LHCN-M2 (cell line): ENCODE measurements at regions not wholly inside any gene's neighbourhood (a gene's known extent, or its start where the extent isn't known, plus 50 kb on each side); places are given as distances from the start of the nearest gene placed in this dataset.
"Not testable (repeated sequence)": the region's sequence is repeated elsewhere in the genome, so short reads cannot be mapped to it uniquely, and the experiment has no call there.

Experiments
- DNase-seq: peaks from one replicate; pipeline ENCODE4 v3.0.0-alpha.2; 2012; ENCODE audit warnings: low read depth

DNA sequence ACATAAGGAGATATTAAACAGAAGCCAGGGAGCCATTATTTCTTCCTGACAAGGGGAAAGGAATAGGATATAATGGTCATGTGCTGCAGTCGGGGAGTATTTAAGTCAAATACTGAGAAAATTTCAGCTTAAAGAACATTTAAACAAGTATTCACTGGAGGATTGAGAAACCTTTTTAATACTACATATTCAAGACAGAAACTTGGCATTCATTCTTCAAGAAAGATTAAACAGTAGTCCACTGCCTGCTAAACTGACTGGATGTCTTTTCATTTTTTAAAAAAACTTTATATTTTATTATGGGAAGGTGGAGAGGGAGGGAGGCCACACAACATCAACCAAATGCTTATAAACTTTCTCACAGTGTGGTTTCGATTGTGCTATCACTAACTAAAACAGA lies 107.4 kb upstream of the CBLB start:
- DNase-seq: no peak

DNA sequence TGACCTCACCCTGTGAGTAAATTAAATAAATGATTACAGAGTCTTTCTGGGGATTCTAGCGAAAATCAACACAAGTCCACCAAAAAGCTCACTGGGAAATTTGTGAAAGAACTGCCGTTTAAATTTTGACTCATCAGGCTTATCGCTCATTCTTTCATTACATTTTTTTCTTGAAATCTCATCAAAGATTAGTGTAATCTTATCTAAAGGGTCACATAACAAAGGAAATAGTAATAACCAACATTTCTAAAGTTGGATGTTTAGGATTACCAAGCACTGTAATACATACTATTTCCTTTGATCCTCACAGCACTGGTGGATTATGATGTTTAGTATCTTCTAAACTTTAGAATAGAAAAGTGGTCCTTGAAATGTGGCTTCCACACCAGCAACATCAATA lies 111.1 kb upstream of the CBLB start:
- DNase-seq: no peak

DNA sequence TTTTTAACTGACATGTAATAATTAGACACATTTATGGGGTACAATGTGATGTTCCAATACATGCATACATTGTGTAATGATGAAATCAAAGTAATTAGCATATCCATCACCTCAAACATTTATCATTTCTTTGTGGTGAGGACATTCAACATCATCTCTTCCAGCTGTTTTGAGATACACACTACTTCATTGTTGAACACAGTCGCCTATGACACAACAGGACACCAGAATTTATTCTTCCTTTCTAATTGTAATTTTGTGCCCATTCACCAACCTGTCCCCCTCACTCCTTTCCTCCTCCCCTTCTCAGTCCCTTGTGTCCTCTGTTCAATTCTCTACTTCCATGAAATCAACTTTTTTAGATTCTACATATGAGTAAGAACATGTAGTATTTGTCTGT lies 113.4 kb upstream of the CBLB start:
- no peak for DNase-seq

DNA sequence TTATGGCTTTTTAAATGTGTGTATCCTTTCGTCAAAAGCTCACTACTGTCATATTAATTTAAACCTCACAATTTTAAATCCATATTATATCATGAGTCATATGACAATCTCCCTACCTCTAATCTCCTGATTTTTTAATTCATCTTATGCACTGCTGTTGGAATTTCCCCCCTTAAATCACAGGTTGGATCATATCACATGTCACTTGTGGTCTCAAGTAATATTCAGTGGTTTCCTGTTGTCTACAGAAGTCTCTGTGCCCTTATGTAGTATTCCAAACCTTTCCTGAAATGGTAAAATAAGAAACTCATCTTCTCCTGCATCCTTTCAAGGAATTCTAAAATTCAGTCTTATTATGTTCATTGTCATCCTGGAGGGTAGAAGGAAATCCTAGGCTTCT lies 116.0 kb upstream of the CBLB start:
- DNase-seq: peak; percentile 23

DNA sequence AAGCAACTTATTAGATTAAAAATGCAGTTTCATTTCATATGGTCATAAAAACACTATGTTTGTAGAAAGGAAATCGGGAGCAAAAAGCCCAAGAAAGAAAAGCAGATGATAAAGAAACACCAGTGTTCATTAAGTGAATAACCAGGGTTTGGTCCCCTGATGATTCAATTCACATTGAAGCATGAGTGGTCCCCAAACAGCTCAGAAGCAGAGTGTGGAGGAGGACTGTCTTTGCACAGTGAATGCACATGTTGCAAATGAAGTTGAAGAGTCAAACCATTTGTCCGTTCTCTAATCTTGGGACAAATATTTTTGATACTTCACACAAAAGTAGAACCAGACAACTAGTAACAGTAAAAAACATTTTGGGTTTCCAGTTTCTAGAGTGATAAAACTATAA lies 117.5 kb upstream of the CBLB start:
- DNase-seq: not testable (repeated sequence)

DNA sequence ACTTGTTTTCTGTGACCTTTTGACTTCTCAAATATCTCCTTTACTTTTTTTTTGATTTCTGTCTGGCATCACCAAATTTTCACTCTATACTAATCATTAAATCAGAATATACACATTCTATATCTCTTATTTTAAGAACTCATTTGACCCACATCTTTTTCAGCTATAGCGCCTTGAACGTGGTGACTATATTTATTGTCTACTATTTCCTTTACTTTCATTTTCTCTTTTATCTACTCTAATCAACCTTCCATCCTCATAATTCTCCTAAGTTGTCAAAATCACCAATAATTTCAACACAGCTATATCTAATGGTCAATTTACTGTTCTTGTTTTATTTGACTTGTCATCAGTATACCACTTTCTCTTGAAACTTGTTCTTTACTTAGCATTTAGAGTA lies 119.0 kb upstream of the CBLB start:
- DNase-seq: no peak

DNA sequence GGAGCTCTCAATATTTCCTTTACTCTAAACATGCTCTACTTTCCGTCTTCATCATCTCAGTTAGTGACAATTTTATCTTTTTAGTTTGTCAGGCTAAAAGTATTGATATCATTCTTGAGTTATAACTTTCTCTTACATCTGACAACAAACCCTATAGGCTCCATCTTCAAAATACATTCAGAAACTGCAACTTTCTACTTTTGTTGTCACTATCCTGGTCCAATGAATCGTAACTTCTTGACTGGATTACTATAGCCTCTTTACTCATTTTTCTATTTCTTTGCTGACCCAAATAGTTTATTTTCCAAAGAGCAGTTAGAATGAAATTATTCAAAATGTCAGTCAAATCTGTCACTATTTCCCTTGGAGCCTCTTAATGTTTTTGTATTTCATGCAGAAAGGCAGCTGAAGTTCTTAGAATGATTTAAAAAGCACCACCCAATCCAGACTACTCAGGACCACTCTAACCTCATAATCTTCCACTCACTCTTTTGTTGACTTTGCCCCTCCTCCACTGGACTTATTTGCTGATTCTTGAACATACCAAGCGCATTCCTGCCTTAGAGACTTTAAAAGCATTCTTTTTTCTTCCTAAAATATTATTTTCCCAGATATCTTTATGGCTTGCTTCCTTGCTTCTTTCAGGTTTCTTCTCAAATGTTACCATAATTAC lies 119.9 kb upstream of the CBLB start:
- DNase-seq: no peak

DNA sequence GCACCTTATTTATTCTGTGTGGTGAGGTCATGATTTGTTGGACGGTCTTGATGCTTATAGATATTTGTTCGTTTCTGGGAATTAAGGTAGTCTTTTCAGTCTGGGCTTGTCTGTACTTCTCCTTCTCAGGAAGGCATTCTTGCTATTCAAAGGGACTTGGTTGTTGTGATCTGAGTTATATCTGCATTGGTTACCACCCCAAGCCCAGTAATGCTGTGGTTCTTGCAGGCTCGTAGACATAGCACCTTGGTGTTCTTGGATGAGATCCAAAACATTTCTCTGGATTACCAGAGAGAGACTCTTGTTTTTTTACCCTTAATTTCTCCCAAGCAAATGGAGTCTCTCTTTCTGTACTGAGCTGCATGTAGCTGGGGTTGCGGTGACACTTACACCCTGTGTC lies 128.0 kb upstream of the CBLB start:
- no peak for DNase-seq

DNA sequence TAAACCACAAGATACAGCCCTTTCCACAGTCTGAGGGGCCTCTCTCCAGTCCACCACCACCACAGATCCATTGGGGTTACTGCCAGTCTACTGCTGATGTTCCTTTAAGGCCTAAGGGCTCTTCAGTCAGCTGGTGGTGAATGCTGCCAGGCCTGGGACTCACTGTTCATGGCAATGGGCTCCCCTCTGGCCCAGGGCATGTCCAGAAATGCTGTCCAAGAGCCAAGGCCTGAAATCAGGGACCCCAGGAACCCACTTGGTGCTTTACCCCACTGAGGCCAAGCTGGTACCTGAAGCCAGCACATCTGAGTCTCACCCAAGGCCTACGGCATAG lies 128.6 kb upstream of the CBLB start:
- DNase-seq: no peak

DNA sequence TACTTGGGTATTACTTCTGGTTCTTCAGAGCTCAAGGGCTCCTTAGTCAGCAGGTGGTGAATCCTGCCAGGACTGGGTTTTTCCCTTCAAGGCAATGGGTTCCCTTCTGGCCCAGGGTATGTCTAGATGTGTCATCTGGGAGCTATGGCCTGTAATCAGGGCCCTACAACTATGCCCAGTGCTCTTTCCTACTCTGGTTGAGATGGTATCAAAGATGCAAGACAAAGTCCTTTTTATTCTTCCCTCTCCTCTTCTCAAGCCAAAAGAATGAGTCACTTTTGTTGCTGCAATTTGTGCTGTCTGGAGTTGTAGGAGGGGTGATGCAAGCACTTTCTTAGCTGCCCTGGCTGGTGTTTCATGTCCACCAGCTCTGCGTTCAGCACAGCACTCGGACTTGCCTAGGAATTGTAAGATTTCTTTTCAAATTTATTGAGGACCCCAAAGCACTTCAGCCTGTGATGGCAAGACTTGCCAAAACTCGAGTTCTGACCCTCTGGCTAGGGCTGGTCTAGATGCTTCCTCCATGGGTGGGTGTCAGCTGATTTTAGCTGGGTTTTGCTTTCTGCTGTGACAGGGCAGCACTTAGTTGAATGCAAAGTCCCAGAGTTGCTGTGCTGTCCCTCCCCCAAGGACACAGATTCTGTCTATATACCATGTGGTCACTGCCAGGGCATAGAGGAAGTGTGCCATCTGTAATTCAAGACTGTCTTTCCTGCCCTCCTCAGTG lies 129.2 kb upstream of the CBLB start:
- DNase-seq: peak; percentile 87

DNA sequence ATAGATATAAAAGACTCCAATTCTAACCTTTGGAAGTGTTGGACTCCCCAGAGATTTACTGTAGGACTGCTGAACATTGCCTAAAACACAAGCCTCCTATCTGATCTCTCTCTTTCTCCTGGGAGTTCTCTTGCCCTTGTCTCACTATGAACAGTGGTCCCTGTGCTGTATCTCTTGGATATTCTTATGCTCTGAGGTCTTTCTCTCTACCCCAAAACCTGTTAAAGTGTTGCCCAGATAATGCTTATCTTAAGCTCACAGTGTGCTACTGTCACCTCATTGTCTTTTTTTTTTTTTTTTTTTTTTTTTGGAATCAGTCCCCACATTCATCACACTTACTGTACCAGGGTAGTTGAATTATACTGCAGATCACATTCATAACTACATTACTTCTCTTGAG lies 131.0 kb upstream of the CBLB start:
- no peak for DNase-seq

DNA sequence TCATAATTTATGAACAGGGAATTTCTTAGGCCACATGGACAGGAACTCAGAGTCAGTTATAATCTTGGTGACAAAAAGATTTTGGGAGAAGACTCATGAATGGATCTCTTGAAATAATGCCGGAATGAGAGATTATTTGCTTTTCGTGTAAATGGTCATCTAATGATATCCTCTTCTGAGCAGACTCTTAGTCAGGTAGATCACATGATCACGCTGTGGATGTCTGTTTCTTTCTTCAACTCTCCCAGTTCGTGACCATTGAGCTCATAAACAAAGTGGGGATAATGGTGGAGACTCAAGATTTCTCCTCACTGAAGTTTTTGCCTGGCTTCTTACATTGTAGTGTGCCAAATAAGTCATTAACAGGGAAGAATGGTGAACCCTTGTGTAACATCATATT lies 133.1 kb upstream of the CBLB start:
- no peak for DNase-seq

DNA sequence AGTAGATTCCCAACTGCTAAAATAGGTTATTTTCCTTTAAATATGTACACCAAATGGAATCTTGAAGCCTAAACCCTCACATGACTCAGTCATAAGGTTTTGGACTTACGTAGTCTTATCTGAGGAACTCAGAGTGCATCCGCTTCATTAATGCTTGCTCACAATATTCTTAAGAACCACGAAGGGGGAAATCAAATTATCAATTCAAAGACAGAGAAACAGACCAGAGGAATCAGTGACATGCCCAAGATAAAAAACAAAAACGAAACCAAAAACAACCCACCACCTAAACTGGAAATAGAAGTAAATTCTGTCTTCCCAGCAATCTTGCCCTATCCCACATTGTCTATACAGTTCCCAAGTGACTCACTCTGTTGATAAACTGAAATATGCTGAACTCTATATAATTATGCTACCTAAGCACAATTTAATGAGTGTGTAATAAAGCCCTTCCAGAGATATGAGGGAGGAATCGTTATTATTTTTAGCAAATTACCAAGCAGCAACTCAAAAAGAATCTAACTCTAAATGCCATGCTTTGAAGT lies 135.4 kb upstream of the CBLB start:
- DNase-seq: peak; percentile 82

DNA sequence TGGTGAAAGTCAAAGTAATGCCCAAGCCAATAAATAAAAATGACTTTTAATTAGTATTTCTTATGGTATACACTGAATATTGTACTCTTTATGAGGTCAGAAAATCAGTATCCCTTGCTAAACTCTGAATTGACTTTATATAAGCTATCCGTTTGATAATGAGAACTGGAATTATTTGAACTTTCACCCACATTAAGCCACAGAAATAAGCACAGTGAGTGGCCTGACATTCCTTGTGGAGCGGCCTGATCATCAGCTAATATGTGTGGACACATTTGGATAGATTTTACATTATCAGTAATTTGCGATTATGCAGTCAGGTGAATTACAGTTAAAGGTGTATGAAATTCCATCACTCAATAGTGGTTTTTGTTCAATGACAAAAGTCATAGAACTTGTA lies 136.0 kb upstream of the CBLB start:
- no peak for DNase-seq

DNA sequence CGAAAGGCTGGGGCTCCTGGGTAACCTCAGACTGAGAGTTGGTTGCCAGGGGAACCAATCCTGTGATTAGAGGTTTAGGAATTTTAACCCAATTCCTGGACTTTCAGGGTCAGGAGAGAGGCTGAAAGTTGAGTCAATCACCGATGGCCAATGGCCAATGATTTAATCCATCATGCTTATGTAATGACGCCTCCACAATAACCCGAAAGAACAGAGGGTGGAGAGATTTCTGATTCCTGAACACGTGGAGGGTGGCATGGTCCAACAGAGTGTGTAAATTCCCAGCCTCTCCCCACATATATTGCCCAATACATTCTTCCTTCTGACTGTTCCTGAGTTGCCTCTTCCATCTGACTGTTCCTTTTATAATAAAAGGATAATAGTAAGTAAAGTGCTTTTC lies 137.2 kb upstream of the CBLB start:
- peak; percentile 93 for DNase-seq

DNA sequence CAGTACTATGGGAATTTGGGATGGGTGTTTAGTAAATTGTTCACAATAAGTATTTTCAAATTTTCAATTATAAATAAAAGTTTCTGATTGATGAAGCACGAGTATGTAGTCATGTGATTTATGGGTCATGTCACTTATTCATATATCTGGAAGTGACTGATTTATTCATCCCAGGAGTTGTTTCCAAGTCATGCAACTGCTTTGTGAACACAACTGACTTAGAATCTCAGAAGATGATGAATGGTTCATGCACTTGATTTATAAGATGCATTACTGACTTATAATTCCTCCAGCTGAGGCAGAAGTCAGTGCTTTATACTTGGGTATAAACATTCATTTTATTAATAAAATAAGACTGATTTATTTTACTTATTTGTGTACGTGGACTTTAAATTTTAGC lies 137.8 kb upstream of the CBLB start:
- DNase-seq: no peak

DNA sequence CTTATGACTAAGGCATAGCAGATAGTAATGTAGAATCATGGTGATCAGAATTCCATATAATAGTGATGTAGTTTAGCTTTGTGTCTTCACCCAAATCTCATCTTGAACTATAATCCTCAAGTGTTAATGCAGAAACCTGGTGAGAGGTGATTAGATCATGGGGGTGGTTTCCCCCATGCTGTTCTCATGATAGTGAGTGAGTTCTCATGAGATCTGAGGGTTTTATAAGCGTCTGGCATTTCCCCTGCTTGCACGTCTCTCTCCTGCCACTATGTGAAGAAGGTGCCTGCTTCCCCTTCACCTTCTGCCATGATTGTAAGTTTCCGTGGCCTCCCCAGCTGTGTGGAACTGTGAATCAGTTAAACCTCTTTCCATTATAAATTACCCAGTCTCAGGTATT lies 138.7 kb upstream of the CBLB start:
- no peak for DNase-seq

DNA sequence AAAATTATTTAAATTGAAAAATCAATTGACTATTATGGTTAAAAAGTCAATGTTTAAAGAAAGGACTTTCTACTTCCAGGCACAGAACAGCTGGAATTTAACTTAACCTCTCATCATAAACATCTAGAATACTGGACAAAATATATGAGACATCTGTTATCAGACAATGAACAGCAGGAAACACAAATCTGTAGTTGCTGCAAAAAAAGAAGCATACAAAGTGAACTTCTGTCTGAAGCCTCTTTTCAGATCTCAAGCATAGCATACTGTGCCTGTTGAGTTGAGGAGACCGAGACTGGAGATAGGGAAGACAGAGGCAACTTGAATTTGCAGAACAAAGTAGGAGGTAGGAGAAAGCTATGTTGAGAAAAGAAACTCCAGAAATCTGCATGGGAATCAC lies 140.0 kb upstream of the CBLB start:
- DNase-seq: no peak

DNA sequence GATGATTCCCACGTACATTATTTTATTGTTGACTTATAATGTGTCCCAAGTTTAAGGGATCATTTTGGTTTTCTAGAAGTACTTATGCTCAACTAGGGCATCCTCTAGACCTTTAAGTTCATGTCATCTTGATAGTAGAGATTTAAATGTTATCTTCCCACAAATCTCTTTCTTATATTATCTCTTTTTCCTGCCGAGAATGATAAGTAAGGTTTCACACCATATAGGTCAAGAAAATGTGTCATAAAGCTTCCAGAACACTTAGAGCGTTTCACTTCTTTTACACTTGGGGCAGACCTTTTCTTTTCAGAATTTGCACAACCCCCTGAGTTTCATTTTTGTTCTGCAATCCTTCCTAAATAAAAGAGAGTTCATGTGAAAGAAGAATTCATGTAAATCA lies 142.0 kb upstream of the CBLB start:
- no peak for DNase-seq

DNA sequence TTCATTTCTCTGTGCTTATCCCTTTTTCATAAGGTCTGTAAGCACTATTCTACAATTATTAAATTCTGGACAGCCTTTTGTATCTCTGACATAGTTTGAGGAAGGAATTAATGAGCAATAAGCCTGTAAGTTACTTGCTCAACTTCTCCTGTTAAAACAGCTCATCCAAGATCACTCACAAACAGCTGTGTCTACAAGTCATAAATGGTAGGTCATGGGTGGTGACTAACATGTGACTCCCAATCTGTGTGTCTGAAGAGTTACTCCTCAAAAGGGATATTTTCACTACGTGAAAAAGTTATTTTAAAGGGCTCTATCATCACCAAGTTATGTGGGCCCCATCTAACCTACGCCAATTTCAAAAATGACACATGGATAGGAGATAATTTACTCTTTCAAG lies 145.2 kb upstream of the CBLB start:
- peak; percentile 99 for DNase-seq

DNA sequence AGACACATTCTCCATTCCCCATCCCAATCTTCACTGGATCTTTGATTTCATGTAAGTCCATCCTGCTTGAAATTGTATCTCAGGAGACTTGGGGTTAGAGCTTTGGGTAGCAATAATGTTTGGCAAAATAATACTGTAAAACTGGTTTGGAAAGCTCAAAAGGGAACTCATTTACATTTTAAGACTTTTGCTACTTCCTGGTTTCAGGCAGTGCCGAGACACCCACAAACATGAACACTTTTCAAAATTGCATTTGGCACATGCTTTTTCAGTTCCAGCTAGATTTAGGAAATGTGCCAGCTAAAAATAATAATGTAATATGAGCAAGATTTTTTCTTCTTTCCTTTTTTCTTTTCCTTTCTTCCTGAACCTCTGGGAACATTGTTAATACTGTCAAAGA lies 145.7 kb upstream of the CBLB start:
- DNase-seq: no peak

DNA sequence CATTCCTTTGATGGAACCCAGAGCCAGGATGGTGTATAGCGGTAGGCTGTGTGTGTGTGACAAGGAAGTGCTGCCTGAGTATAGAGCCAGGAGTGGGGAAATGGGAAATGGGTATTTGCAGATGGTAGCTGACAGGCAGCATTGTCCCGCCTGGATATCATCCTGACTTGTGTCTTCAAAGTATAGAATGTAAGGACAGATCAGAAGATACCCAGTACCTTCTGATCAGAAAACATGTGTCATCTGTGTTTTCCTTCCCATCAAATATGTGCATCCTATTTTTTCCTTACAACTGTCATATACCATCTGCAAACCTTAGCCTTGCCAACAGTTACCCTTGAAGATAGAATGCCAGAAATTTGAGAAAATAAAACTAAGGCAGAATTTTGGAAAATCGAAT lies 146.2 kb upstream of the CBLB start:
- DNase-seq: no peak

DNA sequence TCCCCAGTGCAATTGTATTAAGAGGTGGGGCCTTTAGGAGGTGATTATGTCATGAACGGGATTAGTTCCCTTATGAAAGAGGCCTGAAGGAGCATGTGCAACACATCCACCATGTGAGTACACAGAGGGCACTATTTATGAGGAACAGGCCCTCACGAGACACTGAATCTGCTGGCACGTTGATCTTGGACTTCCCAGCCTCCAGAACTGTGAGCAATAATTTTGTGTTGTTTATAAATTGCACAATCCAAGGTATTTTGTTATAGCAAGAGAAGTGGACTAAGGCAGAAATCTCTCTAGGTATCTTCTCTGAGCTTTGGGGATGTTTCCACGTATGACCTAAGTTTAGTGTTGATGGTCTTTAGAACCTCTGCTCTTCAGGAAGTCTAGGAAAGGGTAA lies 149.3 kb upstream of the CBLB start:
- DNase-seq: no peak
